ENCODE measurements at regions not wholly inside any gene's neighbourhood (a gene's known extent, or its start where the extent isn't known, plus 50 kb on each side); places are given as distances from the start of the nearest gene placed in this dataset.
"Not testable (repeated sequence)": the region's sequence is repeated elsewhere in the genome, so short reads cannot be mapped to it uniquely, and the experiment has no call there.

DNA sequence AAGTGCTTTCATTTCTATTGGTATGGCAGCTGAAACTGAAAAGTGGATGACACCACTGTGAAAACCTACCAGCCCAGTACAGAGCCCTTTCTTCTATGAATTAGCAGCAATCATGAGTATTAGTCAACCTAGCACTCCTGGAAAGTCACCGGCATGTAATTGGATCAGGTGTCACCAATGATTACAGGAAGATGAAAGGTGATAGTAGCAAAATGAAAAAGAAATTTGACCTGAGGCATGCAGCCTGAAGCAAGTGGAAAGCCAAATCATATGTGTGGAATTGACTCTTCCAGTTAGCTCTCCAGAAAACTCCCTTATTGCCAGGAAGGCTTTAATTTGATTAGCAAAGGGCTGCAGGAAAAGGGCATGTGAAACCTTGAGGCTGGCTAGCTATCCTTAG is 81.2 kb upstream of the NAA35 start:
- H3K4me3 ChIP-seq (ENCODE audit: low read depth, low read length), result no peak overlapping the region
- TF ChIP-seq CTCF (IDR thresholded peaks at IDR 0.05; ENCODE audit: low read depth, low read length), result no peak

DNA sequence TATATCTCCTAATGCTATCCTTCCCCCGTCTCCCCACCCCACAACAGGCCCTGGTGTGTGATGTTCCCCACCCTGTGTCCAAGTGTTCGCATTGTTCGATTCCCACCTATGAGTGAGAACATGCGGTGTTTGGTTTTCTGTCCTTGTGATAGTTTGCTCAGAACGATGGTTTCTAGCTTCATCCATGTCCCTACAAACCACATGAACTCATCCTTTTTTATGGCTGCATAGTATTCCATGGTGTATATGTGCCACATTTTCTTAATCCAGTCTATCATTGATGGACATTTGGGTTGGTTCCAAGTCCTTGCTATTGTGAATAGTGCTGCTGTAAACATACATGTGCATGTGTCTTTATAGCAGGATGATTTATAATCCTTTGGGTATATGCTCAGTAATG is 79.1 kb upstream of the NAA35 start:
- H3K4me3 ChIP-seq (ENCODE audit: low read depth, low read length), result not testable (repeated sequence)

DNA sequence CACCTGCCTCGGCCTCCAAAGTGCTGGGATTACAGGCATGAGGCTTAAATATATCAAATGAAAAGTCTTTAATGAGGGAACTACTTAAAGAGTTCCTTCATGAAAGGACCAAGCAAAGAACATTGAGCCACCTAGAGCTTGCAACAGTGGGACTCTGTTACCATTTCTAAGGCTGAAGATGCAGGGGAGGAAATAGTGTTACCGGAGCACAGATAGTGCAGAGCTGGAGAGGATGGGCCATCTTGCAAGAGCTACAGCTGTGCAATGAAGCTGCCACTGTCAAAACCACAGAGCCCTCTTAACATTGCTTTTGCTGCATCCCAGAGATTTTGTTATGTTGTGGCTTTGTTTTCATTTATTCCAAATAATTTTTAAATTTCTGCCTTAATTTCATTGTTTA is 77.1 kb upstream of the NAA35 start:
- H3K4me3 ChIP-seq (ENCODE audit: low read depth, low read length), result no peak overlapping the region
- TF ChIP-seq CTCF (IDR thresholded peaks at IDR 0.05; ENCODE audit: low read depth, low read length), result no peak

DNA sequence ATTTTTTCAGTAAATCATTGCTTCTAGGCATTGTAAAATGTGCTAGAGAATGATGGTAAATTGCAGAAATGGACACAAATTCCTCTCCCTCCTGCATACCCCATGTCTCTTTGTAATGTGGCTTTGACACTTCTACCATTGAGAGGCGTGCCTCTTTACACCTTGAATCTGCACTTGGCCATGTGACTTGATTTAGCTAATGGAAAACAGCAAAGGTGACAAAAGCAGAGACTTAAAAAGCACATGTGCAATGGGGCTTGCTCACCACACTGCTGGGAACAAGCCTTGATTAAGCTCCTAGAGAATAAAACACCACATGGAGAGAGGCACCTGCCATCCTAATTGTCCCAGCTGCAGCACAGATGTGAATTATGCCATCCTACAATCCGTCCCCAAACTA is 69.9 kb upstream of the NAA35 start:
- TF ChIP-seq CTCF (IDR thresholded peaks at IDR 0.05; ENCODE audit: low read depth, low read length), result no peak
- no peak overlapping the region for H3K4me3 ChIP-seq (ENCODE audit: low read depth, low read length)

- not testable (repeated sequence) for H3K4me3 ChIP-seq (ENCODE audit: low read depth, low read length)
Observed at GRCh38 chr9:85871683-85872082, 69.3 kb upstream of the NAA35 start.

GRCh38 chr9:85872463-85872862 is 68.5 kb upstream of the NAA35 start:
- TF ChIP-seq CTCF (IDR thresholded peaks at IDR 0.05; ENCODE audit: low read depth, low read length), result no peak
- H3K4me3 ChIP-seq (ENCODE audit: low read depth, low read length), result no peak overlapping the region

DNA sequence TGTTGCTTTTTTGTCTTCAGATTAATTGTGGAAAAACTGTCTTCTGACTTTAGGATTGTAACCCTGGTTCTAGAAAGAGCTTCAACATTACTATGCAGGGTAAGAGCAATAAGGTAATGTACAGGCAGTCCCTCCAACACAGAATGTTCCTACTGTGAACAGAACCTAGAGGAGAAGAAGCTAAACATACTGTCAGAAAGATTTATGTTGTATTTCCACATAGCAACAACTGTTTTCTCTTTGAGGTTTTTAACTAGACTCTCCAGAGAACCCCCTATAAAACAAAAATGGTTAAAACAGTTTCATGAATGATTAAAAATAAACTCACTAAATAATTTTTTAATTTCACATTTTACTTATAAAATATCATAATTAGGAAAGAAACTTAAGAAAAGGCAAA is 64.3 kb upstream of the NAA35 start:
- no peak overlapping the region for H3K4me3 ChIP-seq (ENCODE audit: low read depth, low read length)
- TF ChIP-seq CTCF (IDR thresholded peaks at IDR 0.05; ENCODE audit: low read depth, low read length), result no peak

GRCh38 chr9:85878872-85879597 is 61.9 kb upstream of the NAA35 start:
- H3K4me3 ChIP-seq (ENCODE audit: low read depth, low read length), result not testable (repeated sequence)

- H3K4me3 ChIP-seq (ENCODE audit: low read depth, low read length), result not testable (repeated sequence)
Observed at GRCh38 chr9:85880507-85880906, 60.4 kb upstream of the NAA35 start.

DNA sequence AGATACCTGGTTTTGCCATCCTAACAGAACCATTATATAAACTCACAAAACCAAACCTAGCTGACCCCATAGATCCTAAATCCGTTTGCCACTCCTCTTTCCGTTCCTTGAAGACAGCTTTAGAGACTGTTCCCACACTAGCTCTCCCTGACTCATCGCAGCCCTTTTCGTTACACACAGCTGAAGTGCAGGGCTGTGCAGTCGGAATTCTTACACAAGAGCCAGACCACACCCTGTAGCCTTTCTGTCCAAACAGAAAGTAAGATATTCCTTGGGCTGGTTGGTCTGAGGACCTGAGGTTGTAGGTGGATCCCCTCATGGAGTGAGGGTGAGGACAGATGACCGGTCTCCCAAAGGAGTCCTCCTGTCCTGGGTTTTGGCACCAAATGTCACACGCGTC is 56.7 kb upstream of the NAA35 start:
- no peak overlapping the region for H3K4me3 ChIP-seq (ENCODE audit: low read depth, low read length)

More for the DNA sequence above, 56.7 kb upstream of the NAA35 start:
- TF ChIP-seq CTCF (IDR thresholded peaks at IDR 0.05; ENCODE audit: low read depth, low read length), result no peak

Measured in WI38 (cell line).